ENCODE measurements at regions not wholly inside any gene's neighbourhood (a gene's known extent, or its start where the extent isn't known, plus 50 kb on each side); places are given as distances from the start of the nearest gene placed in this dataset.

DNA sequence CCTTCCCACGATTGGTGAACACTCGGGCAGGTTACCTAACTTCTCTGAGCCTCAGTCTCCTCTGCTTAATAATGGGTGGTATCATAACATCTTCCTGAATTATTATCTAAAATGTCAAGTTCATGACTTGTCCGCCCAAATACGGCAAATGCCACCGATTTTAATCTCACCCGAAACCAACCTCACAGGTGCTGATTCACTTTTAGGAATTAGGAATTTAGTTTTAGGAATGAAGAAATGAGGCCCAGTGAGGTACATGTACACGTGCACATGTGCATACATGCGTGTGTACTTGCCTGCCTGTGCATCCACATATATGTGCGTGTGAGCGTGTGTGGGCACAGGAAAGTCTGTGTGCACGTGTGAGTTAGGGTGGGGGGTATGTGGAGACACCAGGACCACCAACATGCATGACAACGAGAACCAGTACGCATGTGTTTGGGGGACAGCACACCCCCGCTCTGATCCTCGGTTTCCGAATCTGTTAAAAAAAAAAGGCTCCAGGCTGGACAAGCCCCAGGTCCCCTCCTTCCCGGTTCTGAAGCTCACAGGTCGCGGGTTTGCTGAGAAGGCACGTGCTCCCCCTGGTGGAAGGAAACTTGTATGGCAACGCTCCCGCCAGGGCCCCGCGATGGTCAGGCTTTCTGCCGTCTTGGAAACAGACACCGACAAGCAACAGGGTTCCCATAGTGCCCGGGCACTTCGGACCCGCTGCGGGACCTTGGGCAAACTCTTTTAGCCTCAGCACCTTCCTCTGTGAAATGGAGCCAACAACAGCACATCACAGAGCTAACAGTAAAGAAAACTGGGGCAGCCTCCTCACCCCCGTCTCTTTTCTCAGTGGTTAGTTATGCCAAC lies 219.2 kb downstream of the RBFOX3 start:
- no TSS peak for BruUV-seq (replicated peaks)
- Histone ChIP-seq H3K9ac (replicated peaks; ENCODE audit: extremely low read depth, insufficient read depth, low read length) (no peak overlapping the region), H4K20me1 (replicated peaks; ENCODE audit: control insufficient read depth, extremely low read depth, insufficient read depth, low read length) (no peaks in the 10 kb centered on the region), H3K27me3 (ENCODE audit: control insufficient read depth in 2 of 2, insufficient read depth in 2 of 2, low read length in 2 of 2) (no peaks in the 10 kb centered on the region), H3K4me1 (ENCODE audit: control insufficient read depth, extremely low read depth, insufficient read depth, low read length) (no peaks in the 10 kb centered on the region), H3K4me2 (ENCODE audit: insufficient read depth, low read length) (no peak overlapping the region), H3K9me1 (replicated peaks; ENCODE audit: control insufficient read depth, extremely low read depth, insufficient read depth, low read length) (no peaks in the 10 kb centered on the region), H3K9me3 (replicated peaks; ENCODE audit: control insufficient read depth, insufficient read depth, low read length) (no peaks in the 10 kb centered on the region), H3K27ac (ENCODE audit: insufficient read depth, low read depth, low read length) (no peak overlapping the region), H2AFZ (ENCODE audit: low read depth, low read length) (no peak overlapping the region), H3K36me3 (ENCODE audit: control insufficient read depth in 2 of 2, extremely low read depth in 1 of 2, insufficient read depth in 2 of 2, low read length in 2 of 2) (no peaks in the 10 kb centered on the region), H3K79me2 (ENCODE audit: control insufficient read depth, insufficient read depth, low read length) (no peaks in the 10 kb centered on the region), H3K4me3 (replicated peaks in 1 of 3; ENCODE audit: insufficient read depth in 1 of 3, low read depth in 1 of 3, low read length in 3 of 3) (no peak overlapping the region)
- TF ChIP-seq, protein P1, sequence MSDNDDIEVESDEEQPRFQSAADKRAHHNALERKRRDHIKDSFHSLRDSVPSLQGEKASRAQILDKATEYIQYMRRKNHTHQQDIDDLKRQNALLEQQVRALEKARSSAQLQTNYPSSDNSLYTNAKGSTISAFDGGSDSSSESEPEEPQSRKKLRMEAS (IDR thresholded peaks at IDR 0.05; ENCODE audit: insufficient read depth, insufficient read length) = peak; percentile 75
- TF ChIP-seq, protein P2, sequence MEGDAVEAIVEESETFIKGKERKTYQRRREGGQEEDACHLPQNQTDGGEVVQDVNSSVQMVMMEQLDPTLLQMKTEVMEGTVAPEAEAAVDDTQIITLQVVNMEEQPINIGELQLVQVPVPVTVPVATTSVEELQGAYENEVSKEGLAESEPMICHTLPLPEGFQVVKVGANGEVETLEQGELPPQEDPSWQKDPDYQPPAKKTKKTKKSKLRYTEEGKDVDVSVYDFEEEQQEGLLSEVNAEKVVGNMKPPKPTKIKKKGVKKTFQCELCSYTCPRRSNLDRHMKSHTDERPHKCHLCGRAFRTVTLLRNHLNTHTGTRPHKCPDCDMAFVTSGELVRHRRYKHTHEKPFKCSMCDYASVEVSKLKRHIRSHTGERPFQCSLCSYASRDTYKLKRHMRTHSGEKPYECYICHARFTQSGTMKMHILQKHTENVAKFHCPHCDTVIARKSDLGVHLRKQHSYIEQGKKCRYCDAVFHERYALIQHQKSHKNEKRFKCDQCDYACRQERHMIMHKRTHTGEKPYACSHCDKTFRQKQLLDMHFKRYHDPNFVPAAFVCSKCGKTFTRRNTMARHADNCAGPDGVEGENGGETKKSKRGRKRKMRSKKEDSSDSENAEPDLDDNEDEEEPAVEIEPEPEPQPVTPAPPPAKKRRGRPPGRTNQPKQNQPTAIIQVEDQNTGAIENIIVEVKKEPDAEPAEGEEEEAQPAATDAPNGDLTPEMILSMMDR (IDR thresholded peaks at IDR 0.05; ENCODE audit: extremely low read depth in 1 of 2, insufficient read depth in 1 of 2, low read depth in 1 of 2, low read length in 2 of 2) = peak; percentile 83 to 92
- TF ChIP-seq JUN (IDR thresholded peaks at IDR 0.05; ENCODE audit: borderline replicate concordance, insufficient read depth, insufficient read length, low read depth) = no peak
- DNase-seq (ENCODE audit: low read depth, low spot score) (peak; percentile 58), FAIRE-seq (peak; percentile 89)
- intact Hi-C loops (cut with micrococcal nuclease) (loop anchor here (2.0 kb wide), 2 partner anchors 203 to 317 kb away; no protein-coding TSS in a partner anchor), dilution Hi-C loops (cut with MboI; ENCODE audit: extremely low pct_ligation_motif_present, low sequenced_read_pairs) (no loop called here)
- ChIA-PET POLR2A (no interaction called here), CTCF (interaction anchor here (0.5 to 13.5 kb wide), 42 partner anchors 9 to 371 kb away, joined by 3 to 428 read pairs (median 5); partner anchors contain the start of gene ENGASE)

DNA sequence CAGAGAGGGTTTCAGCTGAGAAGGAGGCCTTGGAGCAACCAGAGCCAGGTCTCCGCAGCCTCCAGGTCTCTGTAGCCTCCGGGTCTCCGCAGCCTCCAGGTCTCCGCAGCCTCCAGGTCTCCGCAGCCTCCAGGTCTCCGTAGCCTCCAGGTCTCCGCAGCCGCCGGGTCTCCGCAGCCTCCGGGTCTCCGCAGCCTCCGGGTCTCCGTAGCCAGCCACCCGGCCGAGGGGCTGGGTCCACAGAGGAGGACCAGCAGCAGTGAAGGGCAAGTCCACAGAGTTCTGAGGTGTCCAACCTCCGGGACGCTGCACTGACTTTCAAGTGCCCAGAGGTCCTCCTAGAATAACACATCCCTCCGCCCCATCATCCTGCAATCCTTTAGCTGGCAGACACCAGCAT lies 221.0 kb downstream of the RBFOX3 start:
- dilution Hi-C loops (cut with MboI; ENCODE audit: extremely low pct_ligation_motif_present, low sequenced_read_pairs) (no loop called here), intact Hi-C loops (cut with micrococcal nuclease) (no loop called here)
- TF ChIP-seq POLR2A (IDR thresholded peaks at IDR 0.05; ENCODE audit: low read depth, low read length) = no peak
- no peak for TF ChIP-seq FOS (IDR thresholded peaks at IDR 0.05; ENCODE audit: borderline replicate concordance, insufficient read depth, low read length)
- no peak for TF ChIP-seq JUN (IDR thresholded peaks at IDR 0.05; ENCODE audit: borderline replicate concordance, insufficient read depth, insufficient read length, low read depth)
- no peak for TF ChIP-seq POLR2AphosphoS5 (IDR thresholded peaks at IDR 0.05; ENCODE audit: insufficient read depth, low read depth, low read length)
- TF ChIP-seq MYC (IDR thresholded peaks at IDR 0.05; ENCODE audit: low read depth, low read length) = no peak
- TF ChIP-seq, protein P1 (IDR thresholded peaks at IDR 0.05; ENCODE audit: insufficient read depth, insufficient read length) = no peak
- TF ChIP-seq GATA2 (IDR thresholded peaks at IDR 0.05; ENCODE audit: insufficient read depth, insufficient read length, low read depth, low read length) = no peak
- no peak for TF ChIP-seq EZH2 (IDR thresholded peaks at IDR 0.05; ENCODE audit: borderline replicate concordance, low read depth, low read length, severe bottlenecking)
- TF ChIP-seq, protein P2 (IDR thresholded peaks at IDR 0.05; ENCODE audit: extremely low read depth in 1 of 2, insufficient read depth in 1 of 2, low read depth in 1 of 2, low read length in 2 of 2) = no peak
- Histone ChIP-seq H2AFZ (ENCODE audit: low read depth, low read length) (no peak overlapping the region), H3K4me2 (ENCODE audit: insufficient read depth, low read length) (no peak overlapping the region), H3K27me3 (ENCODE audit: control insufficient read depth in 2 of 2, insufficient read depth in 2 of 2, low read length in 2 of 2) (no peaks in the 10 kb centered on the region), H3K9me3 (replicated peaks; ENCODE audit: control insufficient read depth, insufficient read depth, low read length) (no peaks in the 10 kb centered on the region), H3K9me1 (replicated peaks; ENCODE audit: control insufficient read depth, extremely low read depth, insufficient read depth, low read length) (no peaks in the 10 kb centered on the region), H3K4me1 (ENCODE audit: control insufficient read depth, extremely low read depth, insufficient read depth, low read length) (no peaks in the 10 kb centered on the region), H3K9ac (replicated peaks; ENCODE audit: extremely low read depth, insufficient read depth, low read length) (no peak overlapping the region), H3K79me2 (ENCODE audit: control insufficient read depth, insufficient read depth, low read length) (no peaks in the 10 kb centered on the region), H4K20me1 (replicated peaks; ENCODE audit: control insufficient read depth, extremely low read depth, insufficient read depth, low read length) (no peaks in the 10 kb centered on the region), H3K27ac (ENCODE audit: insufficient read depth, low read depth, low read length) (no peak overlapping the region), H3K4me3 (replicated peaks in 1 of 3; ENCODE audit: insufficient read depth in 1 of 3, low read depth in 1 of 3, low read length in 3 of 3) (no peak overlapping the region), H3K36me3 (ENCODE audit: control insufficient read depth in 2 of 2, extremely low read depth in 1 of 2, insufficient read depth in 2 of 2, low read length in 2 of 2) (no peaks in the 10 kb centered on the region)
- DNase-seq (ENCODE audit: low read depth, low spot score) (no peak), FAIRE-seq (no peak)
- no TSS peak for BruUV-seq (replicated peaks)
- ChIA-PET POLR2A (no interaction called here), CTCF (interaction anchor here (1.7 to 13.5 kb wide), 6 partner anchors 16 to 328 kb away, joined by 6 to 428 read pairs (median 90); no protein-coding TSS in a partner anchor)
